CD14-positive monocyte (primary cell): ENCODE measurements at regions not wholly inside any gene's neighbourhood (a gene's known extent, or its start where the extent isn't known, plus 50 kb on each side); places are given as distances from the start of the nearest gene placed in this dataset.

Source experiments
- DNase-seq, 3 donors: peaks; one replicate each; pipeline ENCODE4 v3.0.0-alpha.2; 2011 to 2022
- H2AFZ ChIP-seq: 2 replicates; pipeline ENCODE4 v1.6.0; 2012; ENCODE audit warnings: mild to moderate bottlenecking, low read depth, low read length, inconsistent platforms; ENCODE audit not compliant: insufficient read depth, poor library complexity, severe bottlenecking
- H3K27ac ChIP-seq, 2 donors: 1 replicate in 1 of 2; 2 replicates in 1 of 2; pipeline ENCODE4 v1.5.1; 2012 to 2013; ENCODE audit warnings: low read length in 2 of 2, control low read depth in 1 of 2, inconsistent platforms in 1 of 2, low read depth in 1 of 2, mild to moderate bottlenecking in 1 of 2
- H3K27me3 ChIP-seq, 2 donors: one replicate each; pipeline versions ENCODE4 v1.6.0 to v1.6.1; 2011 to 2013; ENCODE audit warnings: low read length in 2 of 2; ENCODE audit not compliant: control insufficient read depth in 2 of 2, insufficient read depth in 2 of 2
- H3K36me3 ChIP-seq, 2 donors: replicated peaks in 1 of 2; 1 replicate in 1 of 2; 2 replicates in 1 of 2; pipeline versions ENCODE4 v1.5.1 to v1.6.1; 2012 to 2013; ENCODE audit warnings: low read length in 2 of 2, control low read depth in 1 of 2, inconsistent platforms in 1 of 2, mild to moderate bottlenecking in 1 of 2; ENCODE audit not compliant: insufficient read depth in 2 of 2, control insufficient read depth in 1 of 2
- H3K4me1 ChIP-seq, 2 donors: 1 replicate in 1 of 2; 2 replicates in 1 of 2; pipeline versions ENCODE4 v1.5.1 to v1.6.1; 2012 to 2013; ENCODE audit warnings: low read length in 2 of 2, control low read depth in 1 of 2, inconsistent platforms in 1 of 2, mild to moderate bottlenecking in 1 of 2, moderate library complexity in 1 of 2; ENCODE audit not compliant: insufficient read depth in 2 of 2, control insufficient read depth in 1 of 2
- H3K4me2 ChIP-seq: replicated peaks from 2 replicates; pipeline ENCODE3; 2012; ENCODE audit warnings: low read length, moderate library complexity, mild to moderate bottlenecking; ENCODE audit not compliant: poor library complexity, severe bottlenecking; ENCODE audit errors: extremely low read depth
- H3K4me3 ChIP-seq, 3 experiments: fragments of 200-600 bp in 1 of 3; sonication (generic) in 1 of 3; replicated peaks in 1 of 3; 1 replicate in 2 of 3; 2 replicates in 1 of 3; pipeline ENCODE4 v1.5.1; 2011 to 2013; ENCODE audit warnings: low read length in 3 of 3, mild to moderate bottlenecking in 3 of 3, control low read depth in 2 of 3, low read depth in 2 of 3, inconsistent platforms in 1 of 3, moderate library complexity in 1 of 3
- H3K79me2 ChIP-seq: 2 replicates; pipeline ENCODE4 v1.6.0; 2012; ENCODE audit warnings: mild to moderate bottlenecking, control low read depth, inconsistent platforms, low read length, moderate library complexity; ENCODE audit not compliant: insufficient read depth
- H3K9ac ChIP-seq: 2 replicates; pipeline ENCODE4 v1.6.0; 2017; ENCODE audit warnings: low read length, mild to moderate bottlenecking; ENCODE audit not compliant: insufficient read depth, poor library complexity, severe bottlenecking
- H3K9me3 ChIP-seq, 2 donors: replicated peaks in 1 of 2; 1 replicate in 1 of 2; 2 replicates in 1 of 2; pipeline versions ENCODE4 v1.5.1 to v1.6.1; 2012 to 2013; ENCODE audit warnings: low read length in 2 of 2, control low read depth in 1 of 2; ENCODE audit not compliant: control insufficient read depth in 1 of 2, insufficient read depth in 1 of 2
- H4K20me1 ChIP-seq: 2 replicates; pipeline ENCODE4 v1.6.0; 2012; ENCODE audit warnings: mild to moderate bottlenecking, low read length, control low read depth, moderate library complexity; ENCODE audit not compliant: insufficient read depth
- H3K27ac Mint-ChIP-seq, 7 donors: one replicate each; pipeline ENCODE4 v1.8.0; 2020; ENCODE audit warnings: mild to moderate bottlenecking in 7 of 7, mixed read lengths in 7 of 7, moderate library complexity in 6 of 7, inconsistent platforms in 2 of 7
- H3K27me3 Mint-ChIP-seq, 3 donors: one replicate each; pipeline ENCODE4 v1.8.0; 2021 to 2022; ENCODE audit warnings: low read depth in 3 of 3, mild to moderate bottlenecking in 3 of 3, mixed read lengths in 3 of 3, moderate library complexity in 3 of 3, inconsistent platforms in 1 of 3
- H3K36me3 Mint-ChIP-seq, 2 donors: one replicate each; pipeline ENCODE4 v1.8.0; 2020; ENCODE audit warnings: mixed read lengths in 2 of 2, inconsistent platforms in 1 of 2, mild to moderate bottlenecking in 1 of 2
- H3K4me1 Mint-ChIP-seq: one replicate; pipeline ENCODE4 v1.8.0; 2020; ENCODE audit warnings: mild to moderate bottlenecking, mixed read lengths
- H3K4me3 Mint-ChIP-seq, 2 donors: one replicate each; pipeline ENCODE4 v1.8.0; 2020; ENCODE audit warnings: mild to moderate bottlenecking in 2 of 2, mixed read lengths in 2 of 2, moderate library complexity in 1 of 2
- H3K9me3 Mint-ChIP-seq, 7 donors: one replicate each; pipeline ENCODE4 v1.8.0; 2020 to 2022; ENCODE audit warnings: mixed read lengths in 7 of 7, mild to moderate bottlenecking in 6 of 7, moderate library complexity in 6 of 7, inconsistent platforms in 2 of 7
- CTCF ChIP-seq: fragments of 200-600 bp; IDR thresholded peaks from one replicate; pipeline ENCODE4 v1.8.0; 2022; ENCODE audit warnings: antibody characterized with exemption, mild to moderate bottlenecking
- WGBS: methylation state at CpG from one replicate; pipeline ENCODE4 v1.1.5; 2013; ENCODE audit warnings: missing lambda C conversion rate; ENCODE audit not compliant: insufficient coverage; 5-methylcytosine and 5-hydroxymethylcytosine counted together
- intact Hi-C, 2 donors: fragments of 100-400 bp; cut with micrococcal nuclease; formaldehyde crosslinking; loops; one replicate each; pipeline versions ENCODE4 v1.15.0 to v1.15.1; 2023

- Histone ChIP-seq H3K9ac (no peak overlapping the region), H3K9me3 (peaks cover 4 to 10% of the 10 kb centered on the region in 2 donors), H3K36me3 (no peaks in the 10 kb centered on the region), H4K20me1 (no peaks in the 10 kb centered on the region), H3K27ac (no peak overlapping the region), H2AFZ (no peak overlapping the region), H3K4me1 (no peaks in the 10 kb centered on the region), H3K4me2 (no peak overlapping the region), H3K27me3 (no peaks in the 10 kb centered on the region), H3K79me2 (no peaks in the 10 kb centered on the region), H3K4me3 (no peak overlapping the region)
- no peak for DNase-seq
- peaks cover 0 to 8% (median 5%) of the 10 kb centered on the region in 7 donors for H3K9me3 Mint-ChIP-seq
- no peak overlapping the region for H3K4me3 Mint-ChIP-seq
- intact Hi-C loops, result no loop called here
- no peaks in the 10 kb centered on the region for H3K4me1 Mint-ChIP-seq
- H3K27ac Mint-ChIP-seq, result no peak overlapping the region
- TF ChIP-seq CTCF, result no peak
- no peaks in the 10 kb centered on the region for H3K27me3 Mint-ChIP-seq
- H3K36me3 Mint-ChIP-seq, result no peaks in the 10 kb centered on the region
Measured at GRCh38 chr4:62275470-62275869, 1075.3 kb downstream of the ADGRL3 start.

DNA sequence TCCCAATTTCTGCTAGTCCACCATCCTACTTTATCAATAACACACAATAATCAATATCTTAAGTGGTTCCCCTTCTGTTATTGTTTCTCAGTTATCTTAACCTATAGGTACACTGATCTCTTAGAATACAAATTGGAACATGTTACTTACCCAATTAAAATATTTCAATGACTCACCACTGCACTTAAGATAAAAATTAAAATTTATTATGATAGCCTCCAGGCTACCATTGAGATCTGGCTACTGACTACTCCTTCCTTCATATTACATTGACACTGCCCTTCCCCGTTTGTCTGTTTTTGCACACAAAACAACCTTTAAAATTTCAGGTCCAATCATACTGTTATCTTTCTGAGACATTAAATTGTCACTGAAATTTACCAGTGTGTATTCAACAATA is 1074.7 kb downstream of the ADGRL3 start:
- no peak overlapping the region for H2AFZ ChIP-seq
- no peak overlapping the region for H3K27ac ChIP-seq
- H3K4me2 ChIP-seq, result no peak overlapping the region
- no peaks in the 10 kb centered on the region for H3K27me3 ChIP-seq
- H3K4me3 ChIP-seq, result no peak overlapping the region
- Mint-ChIP-seq H3K36me3 (no peaks in the 10 kb centered on the region), H3K27me3 (no peaks in the 10 kb centered on the region), H3K4me3 (no peak overlapping the region), H3K9me3 (peaks cover 0 to 8% (median 5%) of the 10 kb centered on the region in 7 donors), H3K4me1 (no peaks in the 10 kb centered on the region), H3K27ac (no peak overlapping the region)
- no peak for TF ChIP-seq CTCF
- no peak overlapping the region for H3K9ac ChIP-seq
- H3K9me3 ChIP-seq, result peaks cover 4 to 10% of the 10 kb centered on the region in 2 donors
- no peaks in the 10 kb centered on the region for H3K36me3 ChIP-seq
- no peaks in the 10 kb centered on the region for H3K79me2 ChIP-seq
- H3K4me1 ChIP-seq, result no peaks in the 10 kb centered on the region
- H4K20me1 ChIP-seq, result no peaks in the 10 kb centered on the region
- DNase-seq, result no peak
- intact Hi-C loops, result no loop called here
- WGBS, result 100% methylated on average over 1 of the region's 1 CpG
